HG03095 (cell line): ENCODE measurements at regions not wholly inside any gene's neighbourhood (a gene's known extent, or its start where the extent isn't known, plus 50 kb on each side); places are given as distances from the start of the nearest gene placed in this dataset.

Source experiments
- ATAC-seq: cut with Tn5 transposase; IDR thresholded peaks from one replicate; pipeline ENCODE4 v1.9.1; 2021; ENCODE audit warnings: moderate library complexity; ENCODE audit not compliant: unreplicated experiment

DNA sequence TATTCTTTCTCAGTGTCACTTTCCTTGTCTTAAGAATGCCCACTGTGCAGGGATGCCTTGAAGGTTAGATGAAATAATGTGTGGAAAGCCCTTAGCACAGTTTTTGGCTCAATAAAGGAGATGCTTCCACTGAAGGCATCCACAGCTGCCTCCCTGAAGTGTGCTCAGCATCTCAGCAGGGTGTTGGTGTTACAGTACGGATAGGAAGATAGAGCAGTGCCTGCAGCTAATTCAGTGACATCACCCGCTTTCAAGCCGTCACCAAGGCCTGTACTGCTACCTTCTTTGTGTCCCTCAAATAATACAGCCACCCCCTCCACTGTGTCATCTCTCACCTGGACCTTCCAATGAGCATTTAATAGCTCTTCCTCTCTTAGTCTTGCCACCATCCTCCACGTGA, 59.0 kb downstream of the NDUFS5 start:
- ATAC-seq = no peak

DNA sequence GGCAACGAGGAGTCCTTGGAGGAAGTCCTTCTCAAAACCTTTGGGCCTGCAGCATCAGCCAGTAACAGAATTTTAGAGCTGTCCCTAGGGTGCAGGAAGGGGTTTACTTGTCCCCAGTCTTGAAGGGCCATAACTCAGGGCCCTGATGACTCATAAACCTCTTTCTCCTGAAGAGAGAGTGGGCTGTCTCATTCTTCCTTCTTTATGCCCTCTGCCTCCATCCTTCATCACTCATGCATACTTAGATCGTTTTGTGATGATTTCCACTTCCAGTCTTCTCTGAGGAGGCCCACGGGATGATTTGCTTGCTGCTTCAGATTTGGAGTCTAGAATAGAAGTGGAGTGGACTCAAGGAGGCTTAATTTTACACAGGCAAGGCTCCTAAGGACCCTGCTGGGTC, 60.2 kb downstream of the NDUFS5 start:
- ATAC-seq = no peak

DNA sequence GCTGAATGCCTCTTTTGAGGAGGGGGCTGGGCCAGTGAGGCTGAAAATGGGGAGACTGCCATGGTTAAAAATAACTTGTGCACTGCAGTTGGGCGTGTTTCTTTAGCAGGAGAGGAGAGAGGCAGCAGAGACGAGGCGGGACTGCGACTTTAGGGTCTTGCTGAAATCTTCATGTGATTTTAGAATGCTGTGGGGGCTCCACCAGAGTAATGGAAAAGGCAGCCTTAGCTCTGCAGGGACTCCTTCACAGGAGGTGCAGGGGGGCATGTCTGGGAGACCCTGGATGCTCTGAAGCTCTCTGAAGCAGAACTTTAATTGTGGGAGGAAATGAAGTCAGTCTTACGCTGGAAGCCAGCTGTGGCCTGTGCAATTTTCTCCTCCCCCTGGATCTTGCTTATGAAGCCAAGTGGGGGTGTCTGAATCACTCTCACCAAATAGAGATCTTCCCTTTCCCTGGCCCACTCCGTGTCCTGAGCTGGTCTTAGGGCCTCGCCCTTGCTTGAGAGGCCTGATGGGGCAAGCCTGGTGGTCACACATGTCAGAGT, 60.8 kb downstream of the NDUFS5 start:
- ATAC-seq = no peak

DNA sequence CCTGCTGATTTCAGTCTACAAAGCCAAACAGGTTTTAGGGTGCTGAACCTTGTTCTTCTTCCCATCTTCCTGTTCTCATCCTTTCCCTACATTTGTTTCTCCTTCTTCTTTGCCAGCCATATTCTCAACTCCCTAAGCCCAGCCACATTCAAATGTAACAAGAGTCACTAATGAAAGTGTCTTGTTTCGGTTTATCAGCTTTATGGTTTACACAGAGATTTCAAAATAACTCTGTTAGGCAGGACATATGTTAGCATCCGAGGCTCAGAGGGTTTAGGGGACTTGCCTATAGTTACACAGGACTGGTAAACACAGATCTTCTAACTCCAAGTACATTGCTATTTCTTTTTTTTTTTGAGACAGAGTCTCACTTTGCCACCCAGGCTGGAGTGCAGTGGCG, 61.3 kb downstream of the NDUFS5 start:
- no peak for ATAC-seq

DNA sequence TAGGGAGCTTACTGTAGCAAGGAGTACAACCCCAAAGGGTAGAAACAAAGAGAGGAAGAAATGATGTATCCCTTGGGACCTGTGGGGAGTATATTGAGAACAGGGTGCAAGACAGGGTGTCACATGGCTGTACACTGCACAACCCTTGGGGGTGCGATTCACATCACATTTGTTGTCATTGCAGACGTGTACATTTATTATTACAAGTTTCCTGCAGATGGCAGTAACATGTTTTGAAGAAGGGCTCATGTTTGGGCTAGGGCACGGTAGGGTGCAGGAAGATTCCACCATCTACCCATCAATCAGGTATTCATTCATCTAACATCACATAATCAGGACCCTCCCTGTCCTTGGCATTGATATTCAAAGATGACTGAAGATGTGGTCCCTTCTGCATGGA, 62.5 kb downstream of the NDUFS5 start:
- no peak for ATAC-seq

DNA sequence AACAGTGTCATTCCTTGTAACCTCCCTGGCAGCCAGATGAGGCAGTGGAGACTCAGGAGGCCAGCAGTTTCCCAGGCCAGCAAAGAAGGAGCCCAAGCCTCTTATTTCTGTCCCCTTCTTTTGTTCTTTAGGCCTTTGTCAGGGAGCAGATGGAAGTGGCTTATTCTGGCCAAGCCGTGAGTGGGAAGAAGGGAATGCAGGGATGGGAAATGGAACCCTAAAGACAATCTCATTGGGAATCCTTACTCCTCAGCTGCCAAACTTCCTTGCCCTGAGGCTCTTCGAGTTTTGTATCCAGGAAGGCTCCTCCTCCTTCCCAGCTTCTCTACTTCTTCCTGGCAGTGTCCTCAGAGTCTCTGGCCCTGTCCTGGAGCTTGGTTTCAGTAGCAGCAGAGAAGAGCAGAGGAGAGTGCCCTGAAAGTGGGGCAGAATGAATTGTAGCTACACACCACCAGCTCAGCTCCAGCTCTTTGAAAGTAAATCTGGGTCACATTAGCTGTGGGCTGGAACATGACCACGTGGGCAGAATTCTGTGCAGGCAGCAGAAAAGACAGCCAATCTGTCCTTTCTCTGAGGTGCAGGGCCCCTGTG, 63.9 kb downstream of the NDUFS5 start:
- no peak for ATAC-seq

DNA sequence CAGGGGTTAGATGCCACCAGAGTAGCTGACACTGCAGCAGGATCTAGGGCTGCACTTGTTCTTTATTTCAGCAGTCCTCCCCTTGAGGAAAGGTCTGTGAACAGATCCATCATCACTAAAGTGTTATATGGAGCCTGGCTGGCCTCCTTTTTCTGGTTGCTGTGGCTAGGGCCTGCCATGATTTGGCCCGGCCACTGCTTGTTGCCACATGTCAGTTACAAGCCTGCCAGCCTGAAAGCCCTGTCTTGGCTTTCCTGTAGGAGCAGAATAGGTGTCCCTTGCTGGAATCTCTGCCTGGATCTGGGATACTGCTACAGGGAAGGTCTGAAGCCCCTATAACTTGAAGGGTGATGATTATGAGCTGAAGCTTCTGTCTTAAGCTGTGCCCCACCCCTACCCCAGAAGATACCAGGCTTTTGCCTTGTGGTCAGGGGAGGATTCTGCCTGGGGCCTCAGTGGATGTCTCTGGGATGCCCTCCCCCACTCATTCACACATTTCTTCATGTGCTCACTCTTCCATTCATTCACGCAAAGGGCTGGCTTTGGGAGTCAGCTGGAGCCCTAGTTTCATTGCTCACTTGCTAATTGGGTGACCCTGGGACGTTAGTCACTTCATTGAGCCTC, 64.7 kb downstream of the NDUFS5 start:
- no peak for ATAC-seq

DNA sequence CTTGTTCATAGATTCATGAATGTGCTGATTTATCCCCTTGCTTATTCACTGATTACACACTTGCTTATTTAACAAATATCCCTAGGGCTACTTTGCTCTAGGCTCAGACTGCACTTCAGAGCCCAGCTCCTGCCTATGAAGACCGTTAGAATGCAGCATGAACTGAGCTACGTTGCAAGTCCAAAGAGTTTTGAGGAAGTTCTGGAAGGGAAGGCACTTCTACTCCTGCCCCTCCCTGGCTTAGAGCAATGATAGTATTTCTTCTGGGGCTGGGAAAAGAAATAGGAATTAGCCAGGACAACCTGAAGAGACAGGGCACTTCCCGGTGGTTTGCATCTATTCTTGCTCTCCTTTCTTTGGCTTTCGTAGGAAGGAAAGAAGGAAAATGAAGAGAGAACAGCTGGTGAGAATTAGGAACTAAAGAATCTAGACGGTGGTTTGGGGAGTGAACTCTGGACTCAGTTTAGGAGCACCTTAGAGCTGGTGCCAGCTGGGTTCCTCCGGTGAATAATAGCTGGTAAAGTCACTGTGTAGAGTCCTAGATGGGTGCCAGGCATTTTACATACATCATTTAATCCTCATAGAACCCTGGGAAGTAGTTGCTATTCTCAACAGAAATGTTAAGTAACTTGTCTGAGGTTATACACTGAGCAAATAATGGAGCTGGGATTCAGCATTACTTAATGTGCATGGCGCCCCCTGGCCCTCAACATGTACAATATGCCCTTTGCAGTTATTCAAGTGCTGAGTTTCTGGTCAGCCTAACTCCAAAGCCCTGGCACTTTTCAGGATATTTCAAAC, 65.9 kb downstream of the NDUFS5 start:
- ATAC-seq = no peak

DNA sequence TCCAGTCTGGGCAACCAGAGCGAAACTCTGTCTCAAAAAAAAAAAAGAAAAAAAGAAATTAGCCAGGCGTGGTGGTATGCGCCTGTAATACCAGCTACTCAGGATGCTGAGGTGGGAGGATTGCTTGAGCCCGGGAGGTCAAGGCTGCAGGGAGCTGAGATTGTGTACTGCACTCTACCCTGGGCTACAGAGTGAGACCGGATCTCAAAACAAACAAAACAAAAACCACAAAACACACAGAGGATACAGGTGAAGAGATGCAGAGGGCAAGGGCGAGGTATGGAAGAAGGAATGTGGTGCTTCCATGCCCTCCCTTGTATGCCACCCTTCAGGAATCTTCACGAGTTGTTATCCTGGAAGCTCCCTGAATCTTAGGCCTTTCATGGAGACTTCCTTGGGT, 68.5 kb downstream of the NDUFS5 start:
- ATAC-seq = no peak

DNA sequence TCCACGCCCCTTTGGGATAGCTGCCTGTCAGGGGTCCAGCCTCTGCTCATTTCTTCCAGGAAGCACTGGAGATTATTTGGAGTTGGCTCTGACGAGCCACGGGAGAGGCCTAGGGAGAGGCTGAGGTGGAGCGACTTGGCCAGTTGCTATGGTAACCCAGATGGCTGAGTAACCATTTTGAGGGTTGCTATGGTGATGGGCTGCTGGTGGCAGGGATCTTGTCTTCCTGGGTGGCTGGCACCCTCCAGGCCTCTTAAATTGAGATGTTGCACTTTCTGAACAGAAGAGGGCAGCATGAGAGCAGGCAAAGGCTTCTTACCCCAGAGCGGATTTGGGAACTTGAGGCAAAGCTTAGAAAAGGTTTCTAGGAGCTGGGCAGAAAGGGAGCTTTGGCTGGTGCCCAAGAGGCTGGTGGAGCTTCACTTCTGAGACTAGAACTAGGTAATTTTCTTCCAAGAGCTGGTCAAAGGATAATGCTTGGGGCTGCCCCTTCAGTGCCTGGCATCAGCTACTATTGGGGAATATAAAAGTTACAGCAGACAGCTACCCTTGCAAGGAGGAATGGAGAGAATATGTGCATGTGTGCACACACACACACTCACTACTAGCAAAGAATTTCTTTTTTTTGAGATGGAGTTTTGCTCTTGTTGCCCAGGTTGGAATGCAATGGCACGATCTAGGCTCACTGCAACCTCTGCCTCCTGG, 72.5 kb downstream of the NDUFS5 start:
- ATAC-seq = no peak

DNA sequence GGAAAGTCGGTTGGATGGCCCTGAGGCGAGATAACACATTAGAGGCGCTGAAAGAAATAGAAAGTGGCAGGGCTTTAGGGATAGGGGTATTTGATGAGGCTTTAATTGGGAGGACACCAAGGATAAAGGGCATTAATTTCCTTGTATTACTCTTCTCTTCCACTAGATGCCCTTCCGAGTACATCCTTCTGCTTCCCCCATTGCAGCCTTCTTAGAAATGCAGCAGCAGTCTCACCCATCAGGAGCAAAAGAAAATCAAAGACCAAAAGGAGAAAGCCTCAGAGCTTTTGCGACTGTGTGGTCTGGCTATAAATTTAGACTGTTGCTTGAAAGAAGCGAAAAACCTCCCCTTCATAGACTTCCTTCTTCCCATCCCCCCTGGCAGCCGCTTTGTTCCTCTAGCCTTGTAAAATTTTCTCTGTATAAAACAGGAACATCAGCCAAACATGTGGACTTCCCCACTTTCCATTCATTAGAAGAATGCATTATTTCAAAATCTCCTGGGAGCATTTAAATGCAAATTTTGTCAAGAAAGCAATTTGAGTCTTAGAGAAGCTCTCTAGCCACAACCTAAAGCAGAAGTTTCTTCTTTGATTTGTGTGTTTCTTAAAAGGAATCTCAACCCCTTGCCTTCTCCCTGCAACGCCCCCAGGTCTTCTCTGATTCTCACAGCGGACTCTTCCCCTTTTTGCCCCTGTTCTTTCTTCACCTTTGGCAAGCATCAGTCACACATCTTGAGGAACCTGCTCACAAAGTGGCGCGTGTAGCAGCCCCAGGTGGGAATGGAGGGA, 76.6 kb downstream of the NDUFS5 start:
- peak; percentile 31 for ATAC-seq

DNA sequence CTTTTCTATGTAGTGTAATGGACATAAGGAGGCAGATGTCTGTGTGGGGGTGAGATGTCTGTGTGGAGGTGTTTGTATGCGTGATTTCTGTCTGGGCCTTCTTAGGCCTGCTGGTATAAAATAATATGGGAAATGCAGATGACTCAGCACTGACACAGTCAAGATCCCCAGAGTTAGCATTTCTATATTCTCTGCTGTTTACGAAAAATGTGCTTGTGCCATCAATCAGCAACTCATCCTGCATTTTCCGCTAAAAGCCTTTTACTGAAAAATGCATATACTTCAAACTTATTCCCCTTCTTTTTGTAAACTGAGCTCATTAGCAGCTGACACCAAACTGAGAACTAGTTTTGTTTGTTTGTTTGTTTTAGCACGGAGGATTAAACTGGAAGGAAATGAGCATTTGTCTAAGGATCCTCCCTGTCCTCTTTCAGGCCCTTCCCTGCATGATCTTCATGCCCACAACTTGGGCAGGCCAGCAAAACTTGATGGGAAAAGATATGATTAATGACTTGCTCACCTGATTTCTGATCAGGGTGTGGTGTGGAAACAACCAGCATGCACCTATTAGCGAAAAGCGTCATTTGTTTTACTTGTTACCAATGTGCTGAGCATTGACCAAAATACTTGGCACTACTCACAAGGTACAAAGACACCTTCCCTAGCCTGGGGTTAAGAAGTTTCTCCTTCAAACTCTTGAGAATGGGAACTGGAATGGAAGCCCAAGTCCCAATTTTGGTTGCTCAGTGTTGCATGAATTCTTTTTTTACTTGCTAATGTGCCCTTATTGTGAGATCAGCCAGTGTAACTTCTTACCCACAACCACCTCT, 77.4 kb downstream of the NDUFS5 start:
- no peak for ATAC-seq

DNA sequence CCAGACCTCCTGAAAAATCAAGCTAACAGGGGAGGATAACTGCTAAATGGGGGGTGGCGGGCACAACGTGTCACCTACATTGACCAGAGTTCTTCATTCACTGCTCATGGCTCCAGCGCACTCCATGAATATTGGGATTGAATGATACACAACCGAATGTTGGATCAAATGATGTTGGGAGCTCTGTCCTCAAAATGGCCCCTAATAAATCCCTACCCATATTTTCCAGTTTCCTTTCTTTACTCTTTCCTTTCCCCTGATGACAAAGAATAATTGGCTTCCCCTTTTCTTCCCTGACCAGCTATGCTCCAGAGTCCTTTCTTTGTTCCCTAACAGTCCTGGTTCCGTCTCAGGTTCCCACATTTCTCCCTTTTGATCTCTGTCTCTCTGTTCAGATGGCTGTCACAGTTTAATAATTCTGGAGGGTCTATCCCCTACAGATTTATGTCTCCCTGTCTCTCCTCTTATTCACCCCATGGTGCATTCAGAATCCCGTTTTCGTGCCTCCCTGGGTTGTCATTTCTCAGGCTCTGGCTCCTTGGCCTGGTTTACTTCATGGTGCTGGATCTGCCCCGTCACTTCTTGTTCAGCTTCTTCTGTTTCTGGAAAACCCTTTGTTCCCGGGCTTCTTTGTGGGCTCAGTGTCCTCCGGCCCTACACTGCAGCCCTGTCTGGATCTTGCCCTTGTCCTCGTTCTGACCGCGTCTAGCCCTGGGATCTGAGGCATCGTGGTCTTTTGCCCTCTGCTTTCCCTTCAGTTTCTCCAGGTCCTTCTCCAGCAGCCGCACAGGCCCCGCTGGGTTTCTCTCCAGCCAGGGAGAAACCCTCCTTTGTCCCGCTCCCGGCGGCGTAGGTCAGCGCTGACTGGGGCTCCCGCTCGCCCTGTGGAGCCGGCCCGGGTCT, 78.3 kb downstream of the NDUFS5 start:
- no peak for ATAC-seq

DNA sequence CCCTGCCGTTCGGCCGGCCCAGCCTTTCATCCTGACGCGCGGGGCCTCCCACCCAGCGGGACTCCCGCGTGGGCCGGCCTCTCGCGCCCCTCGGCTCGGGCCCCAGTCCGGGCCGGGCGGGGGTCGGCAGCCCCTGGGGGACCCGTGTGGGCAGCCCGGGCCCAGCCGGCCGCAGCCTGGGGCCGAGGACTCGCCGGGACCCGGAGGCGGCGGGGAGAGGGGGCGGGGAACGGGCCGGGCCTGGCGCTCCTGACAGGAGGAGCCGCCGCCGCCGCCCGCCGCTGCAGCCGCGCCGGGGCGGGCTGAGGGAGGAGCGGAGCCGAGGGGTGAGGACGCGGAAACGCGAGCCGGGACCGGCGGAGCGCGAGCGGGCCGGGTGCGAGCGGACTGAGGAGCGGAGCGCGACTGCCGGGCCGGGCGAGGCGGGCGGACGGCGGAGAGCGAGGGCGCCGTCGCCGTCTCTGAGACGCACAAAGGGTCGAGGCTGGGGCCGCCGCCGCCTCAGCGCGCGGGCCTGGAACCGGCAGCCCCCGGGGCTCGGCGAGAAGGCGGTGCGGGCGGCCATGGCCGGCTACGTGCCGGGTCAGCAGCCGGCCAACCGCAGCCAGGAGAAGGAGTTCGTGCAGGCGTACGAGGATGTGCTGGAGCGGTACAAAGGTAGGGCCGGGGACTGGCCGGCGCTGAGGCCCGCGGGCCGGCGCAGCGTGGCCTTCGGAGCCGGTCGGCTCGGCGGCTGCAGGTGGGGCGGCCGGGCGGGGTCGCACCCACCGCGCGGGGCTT, 79.1 kb downstream of the NDUFS5 start:
- no peak for ATAC-seq

DNA sequence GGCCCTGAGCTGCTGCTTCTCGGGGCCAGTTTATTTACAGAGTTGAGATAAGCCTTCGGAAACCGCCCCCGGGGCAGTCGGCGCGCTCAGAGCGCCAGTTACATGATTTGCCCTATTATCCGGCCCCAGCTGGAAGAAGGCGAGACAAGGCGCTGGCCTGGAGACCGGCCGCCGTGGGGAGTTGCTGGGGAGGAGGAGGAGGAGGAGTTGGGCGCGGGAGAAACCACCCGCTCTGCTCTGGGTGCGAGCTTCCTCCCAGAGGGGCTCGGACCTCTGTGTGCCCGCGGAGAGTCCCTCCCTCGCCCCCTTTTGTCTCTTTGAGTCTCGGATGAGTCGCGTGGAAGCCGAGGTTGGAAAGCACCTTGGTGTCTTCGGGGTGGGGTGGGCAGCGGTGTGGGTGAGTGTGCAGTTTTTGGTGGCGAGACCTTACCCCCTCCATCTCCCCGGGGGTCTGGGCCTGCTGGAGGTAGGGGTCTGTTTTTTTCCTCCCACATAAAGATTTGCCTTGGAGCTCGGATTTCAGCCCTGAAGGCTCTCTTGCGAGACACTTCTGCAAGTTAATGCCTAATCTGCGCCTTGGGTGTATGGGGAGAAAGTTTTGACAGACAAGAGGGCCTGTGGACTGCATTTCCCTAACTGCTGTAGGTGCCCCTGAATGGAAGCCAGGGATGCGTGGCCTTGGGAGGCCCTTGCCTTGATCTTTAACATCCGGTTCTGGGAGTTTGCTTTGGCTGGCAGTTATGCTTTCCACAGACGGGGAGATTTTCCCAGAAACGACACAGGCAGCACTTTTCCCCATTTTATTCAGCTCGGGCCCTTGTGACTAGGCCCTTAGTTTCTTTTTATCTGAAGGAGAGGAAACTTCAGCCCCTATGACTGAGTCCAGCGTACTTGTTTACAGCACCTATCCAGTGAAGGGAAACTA, 80.0 kb downstream of the NDUFS5 start:
- ATAC-seq = no peak

DNA sequence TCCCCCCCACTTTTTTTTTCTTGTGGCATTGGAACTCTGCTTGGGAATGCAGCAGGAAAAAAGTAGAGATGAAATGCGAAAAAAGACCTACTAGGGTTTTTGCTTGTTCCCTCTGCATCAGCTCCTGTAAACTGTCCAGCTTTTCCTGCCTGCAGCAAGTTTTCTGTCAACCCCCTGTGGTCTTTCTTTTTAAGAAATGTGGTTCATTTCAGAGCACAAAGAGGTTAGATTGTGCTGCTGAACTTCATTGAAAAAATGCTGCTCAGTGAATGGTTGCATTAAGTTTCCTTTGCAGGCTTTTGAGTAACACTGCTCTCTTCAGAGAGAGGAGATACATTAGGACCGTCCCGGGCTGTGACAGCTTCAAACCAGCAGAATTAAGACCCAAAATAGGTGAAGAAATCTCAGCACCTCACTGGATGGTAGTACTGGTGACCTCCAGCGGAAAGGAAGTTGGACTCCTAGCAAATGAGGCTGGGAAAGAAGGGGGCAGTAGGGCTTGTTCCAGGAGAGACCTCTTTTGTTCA, 80.7 kb downstream of the NDUFS5 start:
- ATAC-seq = no peak
